CD14-positive monocyte (primary cell): ENCODE measurements at regions not wholly inside any gene's neighbourhood (a gene's known extent, or its start where the extent isn't known, plus 50 kb on each side); places are given as distances from the start of the nearest gene placed in this dataset.

ENCODE experiments used
- DNase-seq, 3 donors: peaks; one replicate each; pipeline ENCODE4 v3.0.0-alpha.2; 2011 to 2022
- H2AFZ ChIP-seq: 2 replicates; pipeline ENCODE4 v1.6.0; 2012; ENCODE audit warnings: mild to moderate bottlenecking, low read depth, low read length, inconsistent platforms; ENCODE audit not compliant: insufficient read depth, poor library complexity, severe bottlenecking
- H3K27ac ChIP-seq, 2 donors: 1 replicate in 1 of 2; 2 replicates in 1 of 2; pipeline ENCODE4 v1.5.1; 2012 to 2013; ENCODE audit warnings: low read length in 2 of 2, control low read depth in 1 of 2, inconsistent platforms in 1 of 2, low read depth in 1 of 2, mild to moderate bottlenecking in 1 of 2
- H3K27me3 ChIP-seq, 2 donors: one replicate each; pipeline versions ENCODE4 v1.6.0 to v1.6.1; 2011 to 2013; ENCODE audit warnings: low read length in 2 of 2; ENCODE audit not compliant: control insufficient read depth in 2 of 2, insufficient read depth in 2 of 2
- H3K36me3 ChIP-seq, 2 donors: replicated peaks in 1 of 2; 1 replicate in 1 of 2; 2 replicates in 1 of 2; pipeline versions ENCODE4 v1.5.1 to v1.6.1; 2012 to 2013; ENCODE audit warnings: low read length in 2 of 2, control low read depth in 1 of 2, inconsistent platforms in 1 of 2, mild to moderate bottlenecking in 1 of 2; ENCODE audit not compliant: insufficient read depth in 2 of 2, control insufficient read depth in 1 of 2
- H3K4me1 ChIP-seq, 2 donors: 1 replicate in 1 of 2; 2 replicates in 1 of 2; pipeline versions ENCODE4 v1.5.1 to v1.6.1; 2012 to 2013; ENCODE audit warnings: low read length in 2 of 2, control low read depth in 1 of 2, inconsistent platforms in 1 of 2, mild to moderate bottlenecking in 1 of 2, moderate library complexity in 1 of 2; ENCODE audit not compliant: insufficient read depth in 2 of 2, control insufficient read depth in 1 of 2
- H3K4me2 ChIP-seq: replicated peaks from 2 replicates; pipeline ENCODE3; 2012; ENCODE audit warnings: low read length, moderate library complexity, mild to moderate bottlenecking; ENCODE audit not compliant: poor library complexity, severe bottlenecking; ENCODE audit errors: extremely low read depth
- H3K4me3 ChIP-seq, 3 experiments: fragments of 200-600 bp in 1 of 3; sonication (generic) in 1 of 3; replicated peaks in 1 of 3; 1 replicate in 2 of 3; 2 replicates in 1 of 3; pipeline ENCODE4 v1.5.1; 2011 to 2013; ENCODE audit warnings: low read length in 3 of 3, mild to moderate bottlenecking in 3 of 3, control low read depth in 2 of 3, low read depth in 2 of 3, inconsistent platforms in 1 of 3, moderate library complexity in 1 of 3
- H3K79me2 ChIP-seq: 2 replicates; pipeline ENCODE4 v1.6.0; 2012; ENCODE audit warnings: mild to moderate bottlenecking, control low read depth, inconsistent platforms, low read length, moderate library complexity; ENCODE audit not compliant: insufficient read depth
- H3K9ac ChIP-seq: 2 replicates; pipeline ENCODE4 v1.6.0; 2017; ENCODE audit warnings: low read length, mild to moderate bottlenecking; ENCODE audit not compliant: insufficient read depth, poor library complexity, severe bottlenecking
- H3K9me3 ChIP-seq, 2 donors: replicated peaks in 1 of 2; 1 replicate in 1 of 2; 2 replicates in 1 of 2; pipeline versions ENCODE4 v1.5.1 to v1.6.1; 2012 to 2013; ENCODE audit warnings: low read length in 2 of 2, control low read depth in 1 of 2; ENCODE audit not compliant: control insufficient read depth in 1 of 2, insufficient read depth in 1 of 2
- H4K20me1 ChIP-seq: 2 replicates; pipeline ENCODE4 v1.6.0; 2012; ENCODE audit warnings: mild to moderate bottlenecking, low read length, control low read depth, moderate library complexity; ENCODE audit not compliant: insufficient read depth
- H3K27ac Mint-ChIP-seq, 7 donors: one replicate each; pipeline ENCODE4 v1.8.0; 2020; ENCODE audit warnings: mild to moderate bottlenecking in 7 of 7, mixed read lengths in 7 of 7, moderate library complexity in 6 of 7, inconsistent platforms in 2 of 7
- H3K27me3 Mint-ChIP-seq, 3 donors: one replicate each; pipeline ENCODE4 v1.8.0; 2021 to 2022; ENCODE audit warnings: low read depth in 3 of 3, mild to moderate bottlenecking in 3 of 3, mixed read lengths in 3 of 3, moderate library complexity in 3 of 3, inconsistent platforms in 1 of 3
- H3K36me3 Mint-ChIP-seq, 2 donors: one replicate each; pipeline ENCODE4 v1.8.0; 2020; ENCODE audit warnings: mixed read lengths in 2 of 2, inconsistent platforms in 1 of 2, mild to moderate bottlenecking in 1 of 2
- H3K4me1 Mint-ChIP-seq: one replicate; pipeline ENCODE4 v1.8.0; 2020; ENCODE audit warnings: mild to moderate bottlenecking, mixed read lengths
- H3K4me3 Mint-ChIP-seq, 2 donors: one replicate each; pipeline ENCODE4 v1.8.0; 2020; ENCODE audit warnings: mild to moderate bottlenecking in 2 of 2, mixed read lengths in 2 of 2, moderate library complexity in 1 of 2
- H3K9me3 Mint-ChIP-seq, 7 donors: one replicate each; pipeline ENCODE4 v1.8.0; 2020 to 2022; ENCODE audit warnings: mixed read lengths in 7 of 7, mild to moderate bottlenecking in 6 of 7, moderate library complexity in 6 of 7, inconsistent platforms in 2 of 7
- CTCF ChIP-seq: fragments of 200-600 bp; IDR thresholded peaks from one replicate; pipeline ENCODE4 v1.8.0; 2022; ENCODE audit warnings: antibody characterized with exemption, mild to moderate bottlenecking
- WGBS: methylation state at CpG from one replicate; pipeline ENCODE4 v1.1.5; 2013; ENCODE audit warnings: missing lambda C conversion rate; ENCODE audit not compliant: insufficient coverage; 5-methylcytosine and 5-hydroxymethylcytosine counted together
- intact Hi-C, 2 donors: fragments of 100-400 bp; cut with micrococcal nuclease; formaldehyde crosslinking; loops; one replicate each; pipeline versions ENCODE4 v1.15.0 to v1.15.1; 2023

DNA sequence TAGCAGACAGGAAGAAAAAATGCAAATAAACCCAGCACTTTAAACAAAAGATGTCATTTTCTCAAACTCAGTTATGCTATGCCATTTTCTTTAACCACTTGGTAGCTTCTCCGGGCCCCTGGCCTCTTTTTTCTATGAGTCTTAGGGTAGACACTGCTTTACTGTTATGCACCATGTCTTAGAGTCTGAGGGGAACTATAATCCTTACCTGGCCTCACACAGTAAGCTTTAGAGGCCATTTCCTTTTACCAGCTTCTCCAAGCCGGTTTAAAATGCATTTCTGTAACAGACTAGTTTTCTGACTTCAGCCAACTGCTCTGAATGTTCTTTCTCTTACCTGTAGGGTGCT is 73.7 kb upstream of the EDEM3 start:
- no peak for TF ChIP-seq CTCF
- no peaks in the 10 kb centered on the region for H3K9me3 ChIP-seq
- H3K36me3 ChIP-seq: peaks cover 15 to 42% of the 10 kb centered on the region in 2 donors
- H3K27me3 ChIP-seq: no peaks in the 10 kb centered on the region
- intact Hi-C loops: no loop called here
- H4K20me1 ChIP-seq: no peaks in the 10 kb centered on the region
- H3K4me2 ChIP-seq: no peak overlapping the region
- 83% methylated on average over 1 of the region's 2 CpGs for WGBS
- H3K9ac ChIP-seq: no peak overlapping the region
- no peak for DNase-seq
- no peak overlapping the region for H3K4me3 Mint-ChIP-seq
- no peak overlapping the region for H3K27ac Mint-ChIP-seq
- H3K79me2 ChIP-seq: no peaks in the 10 kb centered on the region
- peaks cover 28 to 55% of the 10 kb centered on the region in 2 donors for H3K36me3 Mint-ChIP-seq
- H3K4me1 ChIP-seq: peaks cover 26 to 31% of the 10 kb centered on the region in 2 donors
- peaks cover 34% of the 10 kb centered on the region for H3K4me1 Mint-ChIP-seq
- no peak overlapping the region for H3K4me3 ChIP-seq
- no peaks in the 10 kb centered on the region for H3K9me3 Mint-ChIP-seq
- no peak overlapping the region for H2AFZ ChIP-seq
- H3K27ac ChIP-seq: no peak overlapping the region
- H3K27me3 Mint-ChIP-seq: peaks cover 0 to 2% (median 1%) of the 10 kb centered on the region in 3 donors

GRCh38 chr1:184827600-184828368 is 73.1 kb upstream of the EDEM3 start:
- intact Hi-C loops: no loop called here
- Histone ChIP-seq H3K9me3 (no peaks in the 10 kb centered on the region), H4K20me1 (no peaks in the 10 kb centered on the region), H3K4me2 (no peak overlapping the region), H3K4me3 (no peak overlapping the region), H3K4me1 (peaks cover 32 to 35% of the 10 kb centered on the region in 2 donors), H3K9ac (no peak overlapping the region), H3K36me3 (peaks cover 18 to 47% of the 10 kb centered on the region in 2 donors), H2AFZ (no peak overlapping the region), H3K27me3 (no peaks in the 10 kb centered on the region), H3K27ac (no peak overlapping the region), H3K79me2 (no peaks in the 10 kb centered on the region)
- Mint-ChIP-seq H3K36me3 (peaks cover 33 to 57% of the 10 kb centered on the region in 2 donors), H3K4me3 (no peak overlapping the region), H3K4me1 (peaks cover 39% of the 10 kb centered on the region), H3K27me3 (peaks cover 0 to 2% (median 1%) of the 10 kb centered on the region in 3 donors), H3K9me3 (no peaks in the 10 kb centered on the region), H3K27ac (no peak overlapping the region)
- DNase-seq: no peak
- TF ChIP-seq CTCF: no peak
- WGBS: 82% methylated on average over 5 of the region's 8 CpGs
